ENCODE measurements at regions not wholly inside any gene's neighbourhood (a gene's known extent, or its start where the extent isn't known, plus 50 kb on each side); places are given as distances from the start of the nearest gene placed in this dataset.

- H3K27me3 ChIP-seq (ENCODE audit: insufficient read depth, low read length), result no peaks in the 10 kb centered on the region
- no peaks in the 10 kb centered on the region for H4K20me1 ChIP-seq (ENCODE audit: insufficient read depth, low read length)
- H3K9me3 ChIP-seq (ENCODE audit: low read length), result no peaks in the 10 kb centered on the region
- H3K4me2 ChIP-seq (ENCODE audit: low read length), result no peak overlapping the region
- H3K36me3 ChIP-seq (ENCODE audit: insufficient read depth, low read length), result no peaks in the 10 kb centered on the region
- no peak for TF ChIP-seq CTCF (IDR thresholded peaks at IDR 0.05; ENCODE audit: low read length)
- TF ChIP-seq EZH2 (IDR thresholded peaks at IDR 0.05; ENCODE audit: borderline replicate concordance, low read length), result no peak
- H2AFZ ChIP-seq (ENCODE audit: low read length), result no peak overlapping the region
- H3K4me1 ChIP-seq (ENCODE audit: insufficient read depth, low read length, severe bottlenecking), result no peaks in the 10 kb centered on the region
- H3K9me2 ChIP-seq (ENCODE audit: low read depth, low read length), result no peaks in the 10 kb centered on the region
- no peak overlapping the region for H3K9ac ChIP-seq (ENCODE audit: low read length)
- H3F3A ChIP-seq (ENCODE audit: insufficient read depth, low read length), result no peaks in the 10 kb centered on the region
- no peaks in the 10 kb centered on the region for H3K79me2 ChIP-seq (ENCODE audit: insufficient read depth, low read length)
- H3K4me3 ChIP-seq (ENCODE audit: low read depth, low read length, poor library complexity, severe bottlenecking), result no peak overlapping the region
- H3K27ac ChIP-seq (ENCODE audit: low read depth, low read length, poor library complexity, severe bottlenecking), result no peak overlapping the region
These were observed 94.9 kb downstream of the ACTL7B start for GRCh38 chr9:108760841-108761240.

- no peaks in the 10 kb centered on the region for H4K20me1 ChIP-seq (ENCODE audit: insufficient read depth, low read length)
- no peak overlapping the region for H3K4me3 ChIP-seq (ENCODE audit: low read depth, low read length, poor library complexity, severe bottlenecking)
- TF ChIP-seq CTCF (IDR thresholded peaks at IDR 0.05; ENCODE audit: low read length) (no peak), EZH2 (IDR thresholded peaks at IDR 0.05; ENCODE audit: borderline replicate concordance, low read length) (no peak)
- no peaks in the 10 kb centered on the region for H3K4me1 ChIP-seq (ENCODE audit: insufficient read depth, low read length, severe bottlenecking)
- no peak overlapping the region for H3K9ac ChIP-seq (ENCODE audit: low read length)
- H3K27ac ChIP-seq (ENCODE audit: low read depth, low read length, poor library complexity, severe bottlenecking), result no peak overlapping the region
- H3K36me3 ChIP-seq (ENCODE audit: insufficient read depth, low read length), result no peaks in the 10 kb centered on the region
- H3K79me2 ChIP-seq (ENCODE audit: insufficient read depth, low read length), result no peaks in the 10 kb centered on the region
- H3K27me3 ChIP-seq (ENCODE audit: insufficient read depth, low read length), result no peaks in the 10 kb centered on the region
- no peaks in the 10 kb centered on the region for H3K9me3 ChIP-seq (ENCODE audit: low read length)
- no peak overlapping the region for H3K4me2 ChIP-seq (ENCODE audit: low read length)
- H2AFZ ChIP-seq (ENCODE audit: low read length), result no peak overlapping the region
- no peaks in the 10 kb centered on the region for H3F3A ChIP-seq (ENCODE audit: insufficient read depth, low read length)
- no peaks in the 10 kb centered on the region for H3K9me2 ChIP-seq (ENCODE audit: low read depth, low read length)
These were observed 96.0 kb downstream of the ACTL7B start for GRCh38 chr9:108759835-108760234.

GRCh38 chr9:108759399-108759798 lies 96.4 kb downstream of the ACTL7B start:
- H3K9me2 ChIP-seq (ENCODE audit: low read depth, low read length), result no peaks in the 10 kb centered on the region
- TF ChIP-seq CTCF (IDR thresholded peaks at IDR 0.05; ENCODE audit: low read length) (no peak), EZH2 (IDR thresholded peaks at IDR 0.05; ENCODE audit: borderline replicate concordance, low read length) (no peak)
- no peaks in the 10 kb centered on the region for H3K4me1 ChIP-seq (ENCODE audit: insufficient read depth, low read length, severe bottlenecking)
- H3K27me3 ChIP-seq (ENCODE audit: insufficient read depth, low read length), result no peaks in the 10 kb centered on the region
- no peak overlapping the region for H3K27ac ChIP-seq (ENCODE audit: low read depth, low read length, poor library complexity, severe bottlenecking)
- no peaks in the 10 kb centered on the region for H3K79me2 ChIP-seq (ENCODE audit: insufficient read depth, low read length)
- no peak overlapping the region for H3K4me3 ChIP-seq (ENCODE audit: low read depth, low read length, poor library complexity, severe bottlenecking)
- no peak overlapping the region for H2AFZ ChIP-seq (ENCODE audit: low read length)
- H3K9ac ChIP-seq (ENCODE audit: low read length), result no peak overlapping the region
- H3K4me2 ChIP-seq (ENCODE audit: low read length), result no peak overlapping the region
- no peaks in the 10 kb centered on the region for H3K9me3 ChIP-seq (ENCODE audit: low read length)
- H3F3A ChIP-seq (ENCODE audit: insufficient read depth, low read length), result no peaks in the 10 kb centered on the region
- H4K20me1 ChIP-seq (ENCODE audit: insufficient read depth, low read length), result no peaks in the 10 kb centered on the region
- H3K36me3 ChIP-seq (ENCODE audit: insufficient read depth, low read length), result no peaks in the 10 kb centered on the region

Measured in OCI-LY1 (cell line).